ENCODE measurements at regions not wholly inside any gene's neighbourhood (a gene's known extent, or its start where the extent isn't known, plus 50 kb on each side); places are given as distances from the start of the nearest gene placed in this dataset.

DNA sequence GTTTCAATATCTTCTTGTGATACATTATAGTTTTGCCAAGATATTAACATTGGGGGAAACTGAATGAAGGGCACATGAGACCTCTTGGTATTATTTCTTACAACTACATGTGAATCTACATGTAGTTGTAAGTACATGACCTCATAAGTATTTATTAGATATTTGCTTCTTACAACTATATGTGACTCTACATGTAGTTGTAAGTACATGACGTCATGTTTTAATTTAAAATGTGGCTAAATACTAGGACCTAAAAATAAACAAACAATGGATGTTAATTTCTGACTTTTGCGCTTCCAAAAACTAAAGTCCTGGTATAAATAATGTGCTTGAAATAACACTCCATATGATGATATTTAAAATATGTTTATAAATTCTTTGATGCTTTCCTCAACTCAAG, 190.2 kb downstream of the CBLL2 start:
- Histone ChIP-seq H3K4me1 (no peaks in the 10 kb centered on the region), H3K27ac (no peak overlapping the region), H3K27me3 (no peaks in the 10 kb centered on the region), H3K9me3 (no peaks in the 10 kb centered on the region), H3K4me3 (no peak overlapping the region), H3K36me3 (no peaks in the 10 kb centered on the region)
- DNase-seq (ENCODE audit: low spot score in 2 of 2): no peak
- TF ChIP-seq EP300 (IDR thresholded peaks at IDR 0.05) (no peak), CTCF (IDR thresholded peaks at IDR 0.05) (no peak), POLR2A (IDR thresholded peaks at IDR 0.05) (no peak)
- 76 to 100% methylated on average over 2 of the region's 2 CpGs for WGBS, 2 donors

- no peak for TF ChIP-seq POLR2A (IDR thresholded peaks at IDR 0.05)
- TF ChIP-seq EP300 (IDR thresholded peaks at IDR 0.05): no peak
- no peak for TF ChIP-seq CTCF (IDR thresholded peaks at IDR 0.05)
- 65 to 77% methylated on average over 2 of the region's 2 CpGs for WGBS, 2 donors
These were observed 194.9 kb downstream of the CBLL2 start for GRCh38 chrX:22467571-22467970.

GRCh38 chrX:22481436-22481835, 208.7 kb downstream of the CBLL2 start:
- WGBS, 2 donors: 39 to 48% methylated on average over 2 of the region's 2 CpGs
- no peak for TF ChIP-seq CTCF (IDR thresholded peaks at IDR 0.05)
- no peak for DNase-seq (ENCODE audit: low spot score in 2 of 2)
- Histone ChIP-seq H3K36me3 (no peaks in the 10 kb centered on the region), H3K9me3 (no peaks in the 10 kb centered on the region), H3K4me3 (no peak overlapping the region), H3K27me3 (no peaks in the 10 kb centered on the region), H3K27ac (no peak overlapping the region), H3K4me1 (no peaks in the 10 kb centered on the region)

More at GRCh38 chrX:22467571-22467970, 194.9 kb downstream of the CBLL2 start:
- Histone ChIP-seq H3K4me1 (no peaks in the 10 kb centered on the region), H3K27me3 (no peaks in the 10 kb centered on the region), H3K9me3 (no peaks in the 10 kb centered on the region), H3K27ac (no peak overlapping the region), H3K36me3 (no peaks in the 10 kb centered on the region), H3K4me3 (no peak overlapping the region)
- DNase-seq (ENCODE audit: low spot score in 2 of 2): no peak

- Histone ChIP-seq H3K9me3 (no peaks in the 10 kb centered on the region), H3K4me3 (no peak overlapping the region), H3K27ac (no peak overlapping the region), H3K36me3 (no peaks in the 10 kb centered on the region), H3K27me3 (no peaks in the 10 kb centered on the region), H3K4me1 (no peaks in the 10 kb centered on the region)
- TF ChIP-seq EP300 (IDR thresholded peaks at IDR 0.05) (no peak), CTCF (IDR thresholded peaks at IDR 0.05) (no peak), POLR2A (IDR thresholded peaks at IDR 0.05) (no peak)
- DNase-seq (ENCODE audit: low spot score in 2 of 2): no peak
- WGBS, 2 donors: 67 to 83% methylated on average over 6 of the region's 6 CpGs
These were observed 213.6 kb downstream of the CBLL2 start for GRCh38 chrX:22486296-22486695.

- no peak overlapping the region for H3K27ac ChIP-seq
- no peak for TF ChIP-seq CTCF (IDR thresholded peaks at IDR 0.05)
- TF ChIP-seq POLR2A (IDR thresholded peaks at IDR 0.05): no peak
- TF ChIP-seq EP300 (IDR thresholded peaks at IDR 0.05): no peak
- no peak for DNase-seq (ENCODE audit: low spot score in 2 of 2)
- H3K4me1 ChIP-seq: no peaks in the 10 kb centered on the region
- H3K27me3 ChIP-seq: no peaks in the 10 kb centered on the region
- 48 to 65% methylated on average over 5 of the region's 5 CpGs for WGBS, 2 donors
- H3K36me3 ChIP-seq: no peaks in the 10 kb centered on the region
- no peak overlapping the region for H3K4me3 ChIP-seq
- H3K9me3 ChIP-seq: no peaks in the 10 kb centered on the region
These were observed 244.2 kb downstream of the CBLL2 start for GRCh38 chrX:22516893-22517292.

Measured in tibial nerve (tissue), 4 donors.